NOMO-1 (cell line): ENCODE measurements at regions not wholly inside any gene's neighbourhood (a gene's known extent, or its start where the extent isn't known, plus 50 kb on each side); places are given as distances from the start of the nearest gene placed in this dataset.
A peak's percentile ranks its signal among the peaks of the same experiment; 100 is the strongest.

Experiments
- DNase-seq, 2 experiments: peaks; one replicate each; lab custom pipeline; 2025; ENCODE audit not compliant: unreplicated experiment in 2 of 2; lab: John Stamatoyannopoulos, UW

DNA sequence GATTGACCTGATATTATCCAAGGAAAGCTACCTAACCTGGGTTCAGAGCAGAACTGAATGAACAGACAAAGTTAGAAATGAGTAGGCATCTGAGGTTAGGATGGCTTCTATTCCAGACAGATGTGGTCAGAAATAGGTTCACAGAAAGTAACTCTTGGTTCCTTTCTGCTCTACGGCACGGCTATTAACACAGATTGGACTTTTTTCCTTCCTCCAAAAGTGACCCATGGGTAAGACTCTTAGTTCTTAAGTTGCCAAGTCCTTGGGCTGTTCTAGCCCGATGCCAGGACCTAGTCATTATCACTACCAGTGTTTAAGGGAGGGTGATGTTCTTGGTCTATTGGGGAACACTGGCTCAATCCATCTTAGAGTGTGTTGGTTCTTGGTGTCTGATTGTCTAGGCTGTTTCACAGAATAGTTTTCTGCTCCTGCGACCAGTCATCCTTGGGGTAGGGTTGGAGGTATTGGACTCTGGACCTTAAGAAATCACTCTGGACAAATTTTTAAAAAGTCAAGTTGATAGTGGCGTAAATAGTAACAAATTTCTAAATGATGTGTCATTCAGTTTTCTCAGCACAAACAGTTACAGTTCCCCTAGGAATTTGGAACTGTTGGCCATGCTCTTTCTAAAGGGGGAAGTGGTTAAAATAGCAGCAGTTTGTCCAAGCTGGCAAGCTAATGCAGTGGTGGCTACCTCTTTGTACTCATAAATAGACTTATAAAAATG is 60.1 kb upstream of the MYCBP2 start:
- peak; percentile 75 to 94 for DNase-seq

DNA sequence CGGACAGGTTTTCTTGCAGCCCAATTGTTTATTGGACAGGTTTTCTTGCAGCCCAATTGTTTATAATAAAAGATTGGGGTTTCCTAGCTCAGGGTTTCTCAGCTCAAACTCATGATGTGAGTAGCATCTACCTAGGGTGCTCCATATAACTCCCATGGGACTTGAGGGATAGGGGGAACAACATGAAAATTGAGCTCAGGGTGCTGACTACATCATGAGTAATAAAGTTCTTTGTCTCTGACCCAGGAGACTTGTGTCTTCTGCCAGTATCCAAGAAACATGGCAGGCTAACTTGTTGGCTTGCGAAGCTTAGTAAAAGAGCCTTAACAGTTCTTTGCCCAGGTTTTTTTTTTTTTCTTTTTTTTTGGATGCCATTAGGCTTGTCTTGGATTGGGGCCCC is 59.2 kb upstream of the MYCBP2 start:
- no peak for DNase-seq

DNA sequence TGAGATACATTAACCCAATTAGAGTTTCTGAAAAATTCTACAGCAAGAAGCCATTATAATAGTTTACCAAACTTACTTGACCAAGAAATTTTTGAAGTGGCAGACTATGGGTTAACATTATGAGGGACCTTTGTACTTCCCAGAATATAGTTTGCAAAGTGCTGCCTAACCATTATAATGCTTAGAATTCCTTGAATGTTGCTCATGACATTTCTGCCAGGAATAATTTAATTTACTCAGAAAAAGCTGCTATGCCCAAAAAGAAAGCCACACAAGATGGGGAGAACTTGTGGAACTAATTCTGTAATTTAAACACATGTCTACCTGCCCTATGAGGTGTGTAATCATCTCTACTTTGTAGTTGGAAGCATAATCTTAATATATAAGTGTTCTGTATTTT is 58.1 kb upstream of the MYCBP2 start:
- DNase-seq: no peak

DNA sequence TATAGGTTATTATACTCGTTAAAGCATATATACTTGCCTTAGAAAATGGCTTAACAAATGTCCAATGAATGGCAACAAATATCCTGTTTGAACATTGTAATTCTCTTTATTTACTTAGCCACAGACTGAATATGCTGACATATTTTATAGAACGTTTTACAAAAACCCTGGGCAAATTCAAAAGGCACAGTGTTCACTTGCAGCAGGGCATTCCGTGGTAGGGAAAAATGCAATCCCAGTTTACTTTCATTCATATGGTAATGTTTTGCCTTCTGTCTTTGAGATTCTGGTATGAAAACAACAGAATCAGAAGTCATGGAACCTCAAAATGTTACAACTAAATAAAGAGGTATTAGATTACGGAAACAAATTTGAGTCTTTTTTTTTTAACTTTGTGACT is 56.2 kb upstream of the MYCBP2 start:
- no peak for DNase-seq

DNA sequence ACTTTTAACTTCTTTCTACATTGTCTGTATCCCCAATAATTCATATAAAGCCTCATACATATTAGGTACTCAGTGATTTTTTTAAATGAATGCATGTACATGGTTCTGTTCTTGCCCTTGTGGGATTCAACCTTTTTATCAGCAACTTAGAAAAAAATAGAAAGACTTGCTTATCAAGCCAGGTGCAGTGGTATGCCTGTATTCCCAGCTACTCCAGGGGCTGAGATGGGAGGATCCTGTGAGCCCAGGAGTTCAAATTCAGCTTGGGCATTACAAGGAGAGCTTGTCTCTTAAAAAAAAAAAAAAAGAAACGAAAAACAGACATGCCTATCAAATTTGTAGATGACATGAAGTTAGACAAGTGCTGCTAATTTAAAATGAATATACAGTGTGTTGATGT is 54.2 kb upstream of the MYCBP2 start:
- no peak for DNase-seq

DNA sequence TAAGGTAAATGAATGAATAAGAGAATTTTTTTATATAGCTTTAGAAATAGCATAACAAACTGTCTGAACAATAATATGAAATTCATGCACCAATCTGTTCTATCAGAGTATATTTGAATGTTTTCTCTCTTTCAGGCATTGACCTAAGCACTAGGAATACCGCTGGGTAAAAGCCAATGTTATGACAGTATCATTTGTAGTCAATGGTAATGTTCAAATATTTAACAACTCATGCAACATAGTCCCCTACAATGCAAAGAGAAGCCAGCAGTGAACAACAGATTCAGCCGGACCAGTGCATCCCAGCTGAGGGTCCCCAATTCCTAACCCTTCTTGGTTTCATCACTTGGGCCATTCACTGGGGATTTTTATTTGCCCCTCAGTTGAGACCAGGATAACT is 52.6 kb upstream of the MYCBP2 start:
- DNase-seq: no peak

DNA sequence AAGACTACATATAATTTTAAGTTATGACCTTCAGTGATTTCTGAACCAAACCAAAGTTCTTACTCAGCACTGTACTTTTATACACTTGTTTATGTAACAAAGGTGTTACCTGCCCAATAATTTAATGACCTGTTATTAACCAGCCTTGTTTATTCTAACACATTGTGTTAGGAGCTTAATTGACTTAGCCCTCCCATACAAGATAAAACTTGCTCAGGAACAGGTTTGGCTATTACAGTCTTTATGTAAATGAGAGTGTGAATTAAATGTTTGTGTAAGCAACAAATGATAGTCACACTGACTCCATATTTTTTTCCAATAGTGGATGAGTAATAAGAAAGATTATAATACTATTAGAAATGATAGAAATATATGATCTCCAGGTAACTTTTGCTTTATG is 51.8 kb upstream of the MYCBP2 start:
- no peak for DNase-seq

DNA sequence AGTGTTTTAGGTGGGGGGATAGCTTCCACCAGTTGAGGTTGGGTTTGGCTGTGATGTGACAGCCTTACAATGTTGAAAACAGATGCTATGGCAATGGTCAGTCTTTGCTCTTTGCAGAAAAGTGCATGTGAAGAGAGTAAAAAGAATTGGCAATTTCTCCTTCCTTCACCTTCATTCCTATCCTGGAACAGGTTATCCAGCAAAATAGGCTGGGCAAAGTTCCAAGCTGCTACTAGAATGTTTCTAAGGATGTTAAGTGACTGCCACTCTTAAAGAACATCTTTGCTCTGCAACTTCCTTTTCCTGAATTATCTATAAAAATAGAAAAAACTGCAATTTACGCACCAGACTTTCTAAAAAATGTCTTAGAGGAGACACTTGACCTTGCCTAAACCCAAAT is 50.1 kb upstream of the MYCBP2 start:
- peak; percentile 22 to 57 for DNase-seq
